ENCODE measurements at regions not wholly inside any gene's neighbourhood (a gene's known extent, or its start where the extent isn't known, plus 50 kb on each side); places are given as distances from the start of the nearest gene placed in this dataset.

GRCh38 chr6:165222315-165223025 lies 86.9 kb downstream of the C6orf118 start:
- intact Hi-C loops (cut with DNase I; ENCODE audit: low total_unique reads), result no loop called here
- H3K27me3 ChIP-seq, result no peaks in the 10 kb centered on the region
- H3K36me3 ChIP-seq, result no peaks in the 10 kb centered on the region
- no peak overlapping the region for H3K4me3 ChIP-seq
- 80% methylated on average over 5 of the region's 5 CpGs; no CpG with 5 or more reads in 1 of the 2 donors for WGBS, 2 donors (ENCODE audit: low coverage in 1 of 2)
- no peaks in the 10 kb centered on the region for H3K4me1 ChIP-seq
- TF ChIP-seq EP300 (IDR thresholded peaks at IDR 0.05; ENCODE audit: low read depth), result no peak
- no peak for TF ChIP-seq POLR2A (IDR thresholded peaks at IDR 0.05)
- TF ChIP-seq POLR2AphosphoS5 (IDR thresholded peaks at IDR 0.05), result no peak
- TF ChIP-seq, protein P1, sequence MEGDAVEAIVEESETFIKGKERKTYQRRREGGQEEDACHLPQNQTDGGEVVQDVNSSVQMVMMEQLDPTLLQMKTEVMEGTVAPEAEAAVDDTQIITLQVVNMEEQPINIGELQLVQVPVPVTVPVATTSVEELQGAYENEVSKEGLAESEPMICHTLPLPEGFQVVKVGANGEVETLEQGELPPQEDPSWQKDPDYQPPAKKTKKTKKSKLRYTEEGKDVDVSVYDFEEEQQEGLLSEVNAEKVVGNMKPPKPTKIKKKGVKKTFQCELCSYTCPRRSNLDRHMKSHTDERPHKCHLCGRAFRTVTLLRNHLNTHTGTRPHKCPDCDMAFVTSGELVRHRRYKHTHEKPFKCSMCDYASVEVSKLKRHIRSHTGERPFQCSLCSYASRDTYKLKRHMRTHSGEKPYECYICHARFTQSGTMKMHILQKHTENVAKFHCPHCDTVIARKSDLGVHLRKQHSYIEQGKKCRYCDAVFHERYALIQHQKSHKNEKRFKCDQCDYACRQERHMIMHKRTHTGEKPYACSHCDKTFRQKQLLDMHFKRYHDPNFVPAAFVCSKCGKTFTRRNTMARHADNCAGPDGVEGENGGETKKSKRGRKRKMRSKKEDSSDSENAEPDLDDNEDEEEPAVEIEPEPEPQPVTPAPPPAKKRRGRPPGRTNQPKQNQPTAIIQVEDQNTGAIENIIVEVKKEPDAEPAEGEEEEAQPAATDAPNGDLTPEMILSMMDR (IDR thresholded peaks at IDR 0.05), result no peak
- in situ Hi-C loops (cut with MboI; ENCODE audit: low pct_ligation_motif_present in 1 of 4, low pct_unique_long_range_greater_than_20kb in 1 of 4, low sequenced_read_pairs in 3 of 4), result no loop called here
- no peak for DNase-seq
- no peak overlapping the region for H3K27ac ChIP-seq
- no peaks in the 10 kb centered on the region for H3K9me3 ChIP-seq

DNA sequence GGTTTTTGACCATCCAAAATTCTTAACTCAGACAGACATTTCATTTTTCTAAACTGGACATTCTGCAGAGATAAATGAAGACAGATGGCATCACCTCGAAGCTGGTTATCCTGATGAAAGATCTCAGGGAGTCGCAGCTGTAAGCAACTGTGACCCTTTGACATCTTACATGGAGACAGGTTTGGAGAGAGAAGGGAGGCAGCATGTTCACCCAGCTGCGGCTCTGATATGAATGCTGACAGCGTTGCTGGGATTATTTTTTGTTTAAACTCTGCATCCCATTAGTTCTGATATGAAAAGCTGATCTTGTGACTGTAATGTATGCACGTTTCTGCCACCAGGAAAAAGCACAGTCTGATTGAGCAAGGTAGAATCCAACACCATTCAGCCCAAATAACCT lies 89.4 kb downstream of the C6orf118 start:
- intact Hi-C loops (cut with DNase I; ENCODE audit: low total_unique reads) (no loop called here), in situ Hi-C loops (cut with MboI; ENCODE audit: low pct_ligation_motif_present in 1 of 4, low pct_unique_long_range_greater_than_20kb in 1 of 4, low sequenced_read_pairs in 3 of 4) (no loop called here)
- H3K4me3 ChIP-seq, result no peak overlapping the region
- H3K36me3 ChIP-seq, result no peaks in the 10 kb centered on the region
- no peak overlapping the region for H3K27ac ChIP-seq
- no peak for DNase-seq
- no peaks in the 10 kb centered on the region for H3K4me1 ChIP-seq
- 23 to 35% methylated on average over 5 of the region's 5 CpGs for WGBS, 2 donors (ENCODE audit: low coverage in 1 of 2)
- H3K27me3 ChIP-seq, result no peaks in the 10 kb centered on the region
- TF ChIP-seq, protein P1 (IDR thresholded peaks at IDR 0.05), result no peak
- no peak for TF ChIP-seq POLR2A (IDR thresholded peaks at IDR 0.05)
- TF ChIP-seq POLR2AphosphoS5 (IDR thresholded peaks at IDR 0.05), result no peak
- TF ChIP-seq EP300 (IDR thresholded peaks at IDR 0.05; ENCODE audit: low read depth), result no peak
- no peaks in the 10 kb centered on the region for H3K9me3 ChIP-seq

DNA sequence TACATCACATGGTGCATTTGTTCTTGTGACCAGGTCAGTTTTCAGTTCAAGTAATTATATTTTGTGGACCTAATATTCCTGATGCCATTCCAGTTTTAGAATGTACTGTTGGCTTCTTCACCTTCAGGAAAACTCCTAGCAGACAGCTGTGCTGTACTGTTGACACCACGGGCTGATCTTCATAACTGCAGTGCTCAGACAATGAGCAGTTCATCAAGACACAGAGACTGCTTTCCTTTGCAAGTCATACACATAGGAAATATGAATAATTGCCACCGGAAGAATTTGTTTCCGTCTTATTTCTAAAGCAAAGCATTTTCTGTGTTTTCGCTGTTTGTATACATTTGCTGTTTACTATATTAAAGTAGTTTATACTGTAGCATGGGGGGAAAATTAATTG lies 89.8 kb downstream of the C6orf118 start:
- Histone ChIP-seq H3K27me3 (no peaks in the 10 kb centered on the region), H3K4me3 (no peak overlapping the region), H3K27ac (no peak overlapping the region), H3K4me1 (no peaks in the 10 kb centered on the region), H3K9me3 (no peaks in the 10 kb centered on the region), H3K36me3 (no peaks in the 10 kb centered on the region)
- in situ Hi-C loops (cut with MboI; ENCODE audit: low pct_ligation_motif_present in 1 of 4, low pct_unique_long_range_greater_than_20kb in 1 of 4, low sequenced_read_pairs in 3 of 4) (no loop called here), intact Hi-C loops (cut with DNase I; ENCODE audit: low total_unique reads) (no loop called here)
- DNase-seq, result no peak
- no peak for TF ChIP-seq POLR2A (IDR thresholded peaks at IDR 0.05)
- TF ChIP-seq, protein P1 (IDR thresholded peaks at IDR 0.05), result no peak
- no peak for TF ChIP-seq POLR2AphosphoS5 (IDR thresholded peaks at IDR 0.05)
- WGBS, 2 donors (ENCODE audit: low coverage in 1 of 2), result 53 to 57% methylated on average over 4 of the region's 4 CpGs

GRCh38 chr6:165218829-165219228 lies 90.6 kb downstream of the C6orf118 start:
- intact Hi-C loops (cut with DNase I; ENCODE audit: low total_unique reads), result no loop called here
- Histone ChIP-seq H3K27me3 (no peaks in the 10 kb centered on the region), H3K27ac (no peak overlapping the region), H3K9me3 (no peaks in the 10 kb centered on the region), H3K4me3 (no peak overlapping the region), H3K4me1 (no peaks in the 10 kb centered on the region), H3K36me3 (no peaks in the 10 kb centered on the region)
- no peak for DNase-seq
- WGBS, 2 donors (ENCODE audit: low coverage in 1 of 2), result 47 to 53% methylated on average over 2 to 3 of the region's 3 CpGs
- in situ Hi-C loops (cut with MboI; ENCODE audit: low pct_ligation_motif_present in 1 of 4, low pct_unique_long_range_greater_than_20kb in 1 of 4, low sequenced_read_pairs in 3 of 4), result no loop called here
- TF ChIP-seq, protein P1 (IDR thresholded peaks at IDR 0.05), result no peak
- no peak for TF ChIP-seq EP300 (IDR thresholded peaks at IDR 0.05; ENCODE audit: low read depth)
